Body of pancreas (tissue), 4 donors: ENCODE measurements at regions not wholly inside any gene's neighbourhood (a gene's known extent, or its start where the extent isn't known, plus 50 kb on each side); places are given as distances from the start of the nearest gene placed in this dataset.
"Not testable (repeated sequence)": the region's sequence is repeated elsewhere in the genome, so short reads cannot be mapped to it uniquely, and the experiment has no call there.

Experiments
- ATAC-seq: fragments of 150-250 bp; one replicate; pipeline ENCODE4 v1.9.1; 2016
- DNase-seq, 4 donors: peaks; one replicate each; pipeline ENCODE4 v3.0.0-alpha.2; 2019
- H3K27ac ChIP-seq, 4 donors: fragments of 200-600 bp; sonication (generic); 1 replicate in 3 of 4; 2 replicates in 1 of 4; pipeline versions ENCODE4 v1.5.1 to v1.6.1; 2016 to 2019; ENCODE audit warnings: mild to moderate bottlenecking in 1 of 4, mixed read lengths in 1 of 4, moderate library complexity in 1 of 4
- H3K27me3 ChIP-seq, 2 donors: fragments of 200-600 bp; sonication (generic); one replicate each; pipeline ENCODE4 v1.6.0; 2016; ENCODE audit warnings: mild to moderate bottlenecking in 1 of 2
- H3K36me3 ChIP-seq, 2 donors: fragments of 200-600 bp; sonication (generic); replicated peaks in 1 of 2; 2 replicates each; pipeline ENCODE4 v1.5.1; 2016; ENCODE audit warnings: low read depth in 2 of 2; ENCODE audit not compliant: insufficient read depth in 1 of 2
- H3K4me1 ChIP-seq: fragments of 200-600 bp; sonication (generic); one replicate; pipeline ENCODE4 v1.6.0; 2016
- H3K4me3 ChIP-seq, 2 donors: fragments of 200-600 bp; sonication (generic); 1 replicate in 1 of 2; 2 replicates in 1 of 2; pipeline ENCODE4 v1.5.1; 2016 to 2019
- H3K9me3 ChIP-seq, 3 donors: fragments of 200-600 bp; sonication (generic); 1 replicate in 2 of 3; 2 replicates in 1 of 3; pipeline ENCODE4 v1.5.1; 2016
- CTCF ChIP-seq, 7 experiments: fragments of 450-650 bp in 4 of 7; fragments of 200-600 bp in 3 of 7; sonication (generic) in 3 of 7; IDR thresholded peaks; one replicate each; pipeline ENCODE4 v1.5.1; 2016 to 2019; ENCODE audit warnings: antibody characterized with exemption in 7 of 7
- POLR2A ChIP-seq, 3 donors: fragments of 450-650 bp; IDR thresholded peaks; one replicate each; pipeline ENCODE4 v1.6.1; 2016; ENCODE audit warnings: antibody characterized with exemption in 3 of 3, mild to moderate bottlenecking in 2 of 3
- WGBS, 2 donors: methylation state at CpG; one replicate each; pipeline ENCODE4 v1.1.5; 2017; 5-methylcytosine and 5-hydroxymethylcytosine counted together
- intact Hi-C: fragments of 100-400 bp; cut with DNase I; formaldehyde crosslinking; loops from one replicate; pipeline ENCODE4 v1.15.1; 2023

GRCh38 chr5:145628525-145628924 is 206.6 kb downstream of the PRELID2 start:
- no peak for DNase-seq
- no peak for TF ChIP-seq POLR2A (IDR thresholded peaks at IDR 0.05)
- no peak for TF ChIP-seq CTCF (IDR thresholded peaks at IDR 0.05)
- WGBS, 2 donors = 87 to 90% methylated on average over 4 of the region's 4 CpGs
- Histone ChIP-seq H3K36me3 (no peaks in the 10 kb centered on the region), H3K9me3 (no peaks in the 10 kb centered on the region), H3K27ac (no peak overlapping the region), H3K4me3 (no peak overlapping the region), H3K4me1 (no peaks in the 10 kb centered on the region), H3K27me3 (no peaks in the 10 kb centered on the region)
- intact Hi-C loops = no loop called here
- ATAC-seq = no peak

- Histone ChIP-seq H3K9me3 (no peaks in the 10 kb centered on the region), H3K36me3 (no peaks in the 10 kb centered on the region), H3K27ac (no peak overlapping the region), H3K4me3 (no peak overlapping the region), H3K27me3 (no peaks in the 10 kb centered on the region), H3K4me1 (no peaks in the 10 kb centered on the region)
- 67 to 81% methylated on average over 1 of the region's 1 CpG for WGBS, 2 donors
- TF ChIP-seq CTCF (IDR thresholded peaks at IDR 0.05) (no peak), POLR2A (IDR thresholded peaks at IDR 0.05) (no peak)
- DNase-seq = no peak
- no peak for ATAC-seq
- intact Hi-C loops = no loop called here
Measured at GRCh38 chr5:145619806-145620310, 215.3 kb downstream of the PRELID2 start.

GRCh38 chr5:145616739-145617138 is 218.4 kb downstream of the PRELID2 start:
- H3K27ac ChIP-seq, H3K9me3 ChIP-seq, intact Hi-C loops, H3K4me1 ChIP-seq, DNase-seq, H3K36me3 ChIP-seq, H3K4me3 ChIP-seq, ATAC-seq, H3K27me3 ChIP-seq: not testable (repeated sequence)
- 92 to 93% methylated on average over 7 of the region's 7 CpGs for WGBS, 2 donors

GRCh38 chr5:145598983-145599382 is 236.2 kb downstream of the PRELID2 start:
- no peak overlapping the region for H3K27ac ChIP-seq
- intact Hi-C loops = no loop called here
- no peak overlapping the region for H3K4me3 ChIP-seq
- 63 to 82% methylated on average over 2 of the region's 2 CpGs for WGBS, 2 donors
- H3K4me1 ChIP-seq = no peaks in the 10 kb centered on the region
- no peak for ATAC-seq
- no peak for TF ChIP-seq CTCF (IDR thresholded peaks at IDR 0.05)
- no peak for TF ChIP-seq POLR2A (IDR thresholded peaks at IDR 0.05)
- H3K9me3 ChIP-seq = no peaks in the 10 kb centered on the region
- DNase-seq = no peak
- no peaks in the 10 kb centered on the region for H3K27me3 ChIP-seq
- no peaks in the 10 kb centered on the region for H3K36me3 ChIP-seq

GRCh38 chr5:145598184-145598583 is 237.0 kb downstream of the PRELID2 start:
- TF ChIP-seq POLR2A (IDR thresholded peaks at IDR 0.05) = no peak
- no peak for TF ChIP-seq CTCF (IDR thresholded peaks at IDR 0.05)
- no peak for ATAC-seq
- no peaks in the 10 kb centered on the region for H3K27me3 ChIP-seq
- H3K27ac ChIP-seq = no peak overlapping the region
- no peak for DNase-seq
- no peaks in the 10 kb centered on the region for H3K4me1 ChIP-seq
- no peaks in the 10 kb centered on the region for H3K36me3 ChIP-seq
- 72 to 84% methylated on average over 5 of the region's 5 CpGs for WGBS, 2 donors
- intact Hi-C loops = no loop called here
- H3K9me3 ChIP-seq = no peaks in the 10 kb centered on the region
- no peak overlapping the region for H3K4me3 ChIP-seq
